GM19468 (cell line): ENCODE measurements at regions not wholly inside any gene's neighbourhood (a gene's known extent, or its start where the extent isn't known, plus 50 kb on each side); places are given as distances from the start of the nearest gene placed in this dataset.
"Not testable (repeated sequence)": the region's sequence is repeated elsewhere in the genome, so short reads cannot be mapped to it uniquely, and the experiment has no call there.

ENCODE experiments used
- ATAC-seq: cut with Tn5 transposase; IDR thresholded peaks from one replicate; pipeline ENCODE4 v1.9.1; 2021; ENCODE audit warnings: mild to moderate bottlenecking, moderate library complexity, moderate number of reproducible peaks; ENCODE audit not compliant: unreplicated experiment; ENCODE audit errors: extremely low read depth

DNA sequence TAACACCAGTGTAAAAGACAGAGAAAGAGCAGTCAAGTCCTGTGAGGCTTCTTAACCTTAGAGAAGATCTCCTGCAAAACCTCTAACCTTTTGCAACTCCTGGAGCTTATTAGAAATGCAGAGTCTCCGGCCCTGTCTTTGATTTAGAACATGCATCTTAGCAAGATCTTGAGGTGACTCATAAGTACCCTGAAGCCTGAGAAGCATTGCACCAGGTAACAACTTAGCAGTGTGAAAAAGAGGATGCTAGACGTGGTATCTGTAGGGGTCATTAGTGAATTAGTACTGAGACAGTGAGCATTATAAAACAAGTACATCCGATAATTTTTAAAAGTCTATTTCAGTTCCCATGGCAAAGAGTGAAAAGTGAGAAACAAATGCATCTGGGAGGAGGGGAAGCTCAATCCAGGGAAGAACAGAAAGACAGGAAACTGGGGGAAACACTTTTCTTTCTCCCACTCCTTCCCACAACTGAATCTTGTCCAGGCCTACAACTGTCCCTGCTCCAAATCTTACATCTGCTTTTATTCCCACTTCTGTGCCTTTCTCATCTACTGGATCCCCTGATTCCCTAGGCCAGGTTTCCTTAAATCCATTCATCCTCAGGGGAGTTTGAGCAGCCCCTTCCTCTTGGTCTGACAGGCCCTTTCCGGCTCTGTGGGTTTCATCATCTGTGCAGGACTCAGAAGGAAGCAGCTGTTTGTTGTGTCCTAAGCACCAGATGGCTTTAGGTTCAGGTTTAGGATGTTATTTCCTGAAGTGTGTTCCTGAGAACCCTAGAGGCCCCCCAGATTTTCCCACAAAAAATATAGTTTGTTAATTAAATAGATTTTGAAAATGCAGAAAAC lies 128.1 kb upstream of the IL12A start:
- ATAC-seq = no peak

GRCh38 chr3:159861369-159861987 lies 127.2 kb upstream of the IL12A start:
- ATAC-seq = peak; percentile 31

DNA sequence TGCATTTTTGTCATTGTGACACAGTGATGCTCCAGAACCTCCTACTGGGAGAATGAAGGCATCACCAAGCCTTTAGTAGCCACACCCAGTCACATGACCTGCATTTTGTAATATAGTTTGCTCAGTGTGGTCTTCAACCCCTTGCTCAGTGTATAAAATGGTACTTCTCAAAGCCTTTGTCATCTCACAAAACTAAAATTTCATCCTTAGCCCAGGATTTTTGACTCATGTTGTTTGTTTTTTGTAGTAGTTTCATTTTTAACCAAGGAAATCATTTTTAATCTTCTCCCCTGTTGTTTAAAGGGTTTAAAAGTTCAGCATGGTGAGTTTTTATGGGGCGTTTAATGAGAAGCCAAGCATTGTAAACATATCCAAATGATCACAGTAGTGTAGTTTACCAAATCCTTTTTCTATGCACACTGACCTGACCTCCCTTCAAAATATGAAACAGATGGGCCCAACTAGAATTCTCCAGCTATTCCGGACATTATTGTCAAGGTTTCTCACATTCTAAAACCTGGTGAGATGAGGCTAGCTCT lies 123.5 kb upstream of the IL12A start:
- ATAC-seq = no peak

GRCh38 chr3:159866201-159866746 lies 122.4 kb upstream of the IL12A start:
- no peak for ATAC-seq

DNA sequence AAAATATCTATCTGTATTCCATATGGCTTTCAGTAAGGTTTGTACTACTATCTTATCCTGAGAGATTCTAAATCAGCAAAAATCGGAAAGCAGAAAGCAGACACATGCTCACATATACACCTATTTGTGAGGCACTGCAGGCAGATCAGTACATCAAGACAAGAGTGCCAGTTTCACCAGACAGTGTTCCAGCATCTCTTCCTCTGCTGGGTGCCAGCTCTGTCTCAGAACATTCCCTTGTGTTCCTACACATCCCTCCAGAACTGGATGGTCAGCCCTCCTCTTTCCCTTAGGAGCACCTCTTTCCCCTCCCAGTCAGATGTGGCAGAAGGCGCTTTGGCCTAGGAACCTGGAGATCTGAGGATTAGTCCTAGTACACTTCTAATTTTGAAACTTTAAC lies 121.3 kb upstream of the IL12A start:
- ATAC-seq = no peak

DNA sequence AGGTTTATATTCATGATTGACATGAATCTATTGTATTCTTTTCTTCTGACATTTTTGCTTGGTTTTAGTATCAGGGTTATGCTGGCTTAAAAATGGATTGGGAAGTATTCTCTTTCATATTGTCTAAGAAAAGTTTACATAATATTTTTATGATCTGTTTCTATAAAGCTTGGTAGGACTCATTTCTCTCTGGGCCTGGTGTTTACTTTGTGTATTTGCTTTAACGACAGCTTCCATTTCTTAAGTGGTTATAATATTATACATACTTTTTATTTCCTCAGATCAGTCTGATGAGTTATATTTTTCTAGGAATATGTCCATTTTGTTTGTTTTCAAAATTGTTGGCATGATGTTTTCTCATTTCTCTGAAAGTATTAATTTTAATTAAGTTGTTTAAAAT lies 117.9 kb upstream of the IL12A start:
- ATAC-seq = no peak

- ATAC-seq = no peak
These were observed 116.1 kb upstream of the IL12A start for GRCh38 chr3:159872374-159873109.

DNA sequence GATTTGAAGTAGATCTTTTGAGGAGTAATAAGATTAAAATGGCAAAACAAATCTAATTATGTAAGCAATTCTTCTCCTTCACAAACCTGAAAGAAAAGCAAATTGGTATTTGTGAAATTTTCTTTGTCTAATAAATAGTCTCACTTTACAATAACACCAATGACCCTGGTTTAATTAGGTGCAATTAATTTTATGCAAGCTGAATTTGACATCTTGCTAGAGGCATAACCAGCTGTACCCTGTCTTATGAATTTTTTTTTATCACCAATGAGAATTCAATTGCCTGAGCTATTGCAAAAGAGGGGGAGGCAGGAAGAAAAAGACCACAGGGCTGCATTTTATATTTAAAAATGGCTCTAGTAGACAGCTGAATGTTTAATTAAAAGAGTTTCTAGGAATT lies 113.5 kb upstream of the IL12A start:
- no peak for ATAC-seq

- ATAC-seq = no peak
These were observed 110.7 kb upstream of the IL12A start for GRCh38 chr3:159877924-159878323.

GRCh38 chr3:159879146-159879545 lies 109.5 kb upstream of the IL12A start:
- no peak for ATAC-seq

- no peak for ATAC-seq
These were observed 109.0 kb upstream of the IL12A start for GRCh38 chr3:159879598-159879997.

GRCh38 chr3:159881208-159881607 lies 107.4 kb upstream of the IL12A start:
- ATAC-seq = no peak

DNA sequence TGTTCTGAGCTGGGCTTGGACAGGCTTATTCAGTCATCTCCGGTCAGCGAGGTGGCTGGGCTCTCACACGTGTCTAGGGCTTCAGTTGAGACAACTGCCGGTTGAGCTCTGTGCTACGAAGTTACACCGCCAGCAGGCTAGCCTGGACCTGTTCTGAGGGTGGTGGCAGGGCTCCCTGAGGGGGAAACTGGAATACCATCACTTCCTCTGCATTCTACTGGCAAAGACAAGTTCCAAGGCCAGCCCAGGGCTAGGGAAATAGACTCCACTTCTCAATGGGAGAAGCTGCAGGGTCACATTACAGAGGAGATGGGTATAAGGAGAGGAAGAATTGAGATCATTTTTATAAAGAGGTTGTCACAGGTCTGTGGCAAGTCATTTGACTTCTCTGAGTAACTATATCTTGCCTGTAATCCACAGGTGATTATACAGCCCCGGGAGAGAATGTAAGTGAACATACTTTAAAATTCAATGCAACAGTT lies 106.8 kb upstream of the IL12A start:
- no peak for ATAC-seq

GRCh38 chr3:159882367-159882766 lies 106.3 kb upstream of the IL12A start:
- ATAC-seq = no peak

DNA sequence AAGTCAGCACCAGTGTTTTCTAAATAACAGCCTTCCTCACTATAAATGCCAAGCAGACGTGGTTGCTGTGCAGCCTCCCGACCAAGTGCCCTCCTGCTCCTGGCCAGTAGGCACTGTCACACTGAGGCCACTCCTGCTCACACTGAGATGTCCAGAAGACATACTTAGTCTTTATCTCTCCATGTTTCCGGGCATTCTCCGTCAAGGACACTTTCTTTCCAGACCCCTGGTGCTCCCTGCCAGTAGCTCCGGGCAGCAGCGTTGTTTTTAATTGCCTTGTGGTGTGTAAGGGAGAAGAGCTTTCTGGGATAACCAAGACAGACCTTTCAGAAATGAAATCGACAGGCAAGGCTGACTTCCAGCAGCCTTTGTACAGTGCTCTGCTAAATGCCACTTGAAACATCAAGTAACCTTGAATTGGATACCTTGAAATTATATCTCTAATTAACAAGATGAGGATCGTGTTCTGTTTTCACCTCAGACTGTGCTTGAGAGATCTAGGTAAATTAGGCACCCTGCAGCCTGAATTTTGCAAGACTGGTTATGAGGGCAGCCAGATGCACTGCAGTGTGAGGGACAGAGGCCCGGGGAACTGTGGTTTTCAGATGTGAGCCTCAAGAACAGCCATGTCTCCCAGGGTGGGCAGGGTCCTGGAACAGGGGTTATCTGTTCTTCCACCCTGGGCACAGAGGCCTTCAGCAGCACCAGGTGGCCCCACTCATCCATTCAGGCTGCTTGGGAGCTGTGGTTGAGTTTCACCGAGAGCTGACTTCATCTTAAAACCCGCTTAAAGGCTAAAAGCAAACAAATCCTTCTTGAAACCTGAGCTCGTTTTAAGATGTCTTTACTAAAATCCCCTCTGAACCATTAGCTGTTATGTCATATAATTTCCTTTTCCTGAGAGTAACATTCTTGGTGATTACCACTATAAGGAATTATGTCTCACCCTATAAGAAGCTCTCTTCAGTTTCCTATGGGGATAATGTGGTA lies 105.5 kb upstream of the IL12A start:
- peak; percentile 24 for ATAC-seq

GRCh38 chr3:159884661-159885402 lies 103.8 kb upstream of the IL12A start:
- no peak for ATAC-seq

DNA sequence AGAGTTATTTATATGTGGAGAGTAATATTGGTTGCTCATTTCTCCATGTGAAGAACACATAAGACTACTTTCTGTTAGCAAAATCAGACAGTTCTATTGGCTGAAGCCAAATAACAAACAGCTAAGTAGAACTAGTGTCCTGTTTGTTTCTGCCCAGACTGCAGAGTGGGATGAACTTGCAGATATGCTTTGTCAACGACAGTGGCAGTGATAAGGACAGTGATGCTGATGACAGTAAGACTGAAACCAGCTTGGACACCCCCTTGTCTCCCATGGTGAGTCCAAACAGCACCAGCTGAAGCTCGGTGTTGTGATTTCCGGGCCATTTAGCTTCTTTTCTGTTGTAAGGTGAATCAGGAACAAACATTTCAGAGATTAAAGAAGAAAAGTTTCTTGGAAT lies 102.6 kb upstream of the IL12A start:
- no peak for ATAC-seq

- not testable (repeated sequence) for ATAC-seq
These were observed 102.1 kb upstream of the IL12A start for GRCh38 chr3:159886530-159886929.

GRCh38 chr3:159887168-159887567 lies 101.5 kb upstream of the IL12A start:
- no peak for ATAC-seq
